H9 (cell line): ENCODE measurements at regions not wholly inside any gene's neighbourhood (a gene's known extent, or its start where the extent isn't known, plus 50 kb on each side); places are given as distances from the start of the nearest gene placed in this dataset.

Experiments
- DNase-seq: peaks from one replicate; pipeline ENCODE4 v3.0.0-alpha.2; 2017
- H2AFZ ChIP-seq: one replicate; pipeline ENCODE4 v1.6.1; 2013; ENCODE audit warnings: mild to moderate bottlenecking, low read length, control low read depth, moderate library complexity
- H2AK5ac ChIP-seq: 2 replicates; pipeline ENCODE4 v1.6.1; 2013; ENCODE audit warnings: low read length, control low read depth, mixed read lengths; ENCODE audit not compliant: insufficient read length
- H2BK120ac ChIP-seq: one replicate; pipeline ENCODE4 v1.6.1; 2013; ENCODE audit warnings: low read depth, mild to moderate bottlenecking, low read length, control low read depth, inconsistent platforms; ENCODE audit not compliant: poor library complexity, severe bottlenecking
- H2BK12ac ChIP-seq: 2 replicates; pipeline ENCODE4 v1.6.1; 2013; ENCODE audit warnings: low read length, control low read depth, mixed read lengths, low read depth; ENCODE audit not compliant: insufficient read length
- H2BK15ac ChIP-seq: 2 replicates; pipeline ENCODE4 v1.6.1; 2013; ENCODE audit warnings: low read depth, low read length, control low read depth
- H2BK20ac ChIP-seq: one replicate; pipeline ENCODE4 v1.6.1; 2013; ENCODE audit warnings: low read depth, mild to moderate bottlenecking, low read length, control low read depth, inconsistent platforms; ENCODE audit not compliant: poor library complexity, severe bottlenecking
- H2BK5ac ChIP-seq: 2 replicates; pipeline ENCODE4 v1.6.1; 2013; ENCODE audit warnings: low read length, control low read depth, mixed read lengths; ENCODE audit not compliant: insufficient read length
- H3K14ac ChIP-seq: 2 replicates; pipeline ENCODE4 v1.6.1; 2013; ENCODE audit warnings: low read length, control low read depth; ENCODE audit not compliant: insufficient read depth
- H3K18ac ChIP-seq: 2 replicates; pipeline ENCODE4 v1.6.1; 2013; ENCODE audit warnings: low read depth, mild to moderate bottlenecking, mixed read lengths, low read length, control low read depth; ENCODE audit not compliant: insufficient read length
- H3K23ac ChIP-seq: 2 replicates; pipeline ENCODE4 v1.6.1; 2013; ENCODE audit warnings: low read length, control low read depth, mixed read lengths, low read depth; ENCODE audit not compliant: insufficient read length
- H3K23me2 ChIP-seq: 2 replicates; pipeline ENCODE4 v1.6.1; 2013; ENCODE audit warnings: low read depth, mild to moderate bottlenecking, mixed read lengths, low read length, control low read depth; ENCODE audit not compliant: insufficient read length, poor library complexity, severe bottlenecking
- H3K27ac ChIP-seq: 2 replicates; pipeline ENCODE4 v1.5.1; 2013; ENCODE audit warnings: low read length, control low read depth, mixed read lengths, low read depth; ENCODE audit not compliant: insufficient read length
- H3K27me3 ChIP-seq: 2 replicates; pipeline ENCODE4 v1.6.1; 2013; ENCODE audit warnings: low read length, control low read depth, inconsistent platforms; ENCODE audit not compliant: insufficient read depth
- H3K4ac ChIP-seq: 2 replicates; pipeline ENCODE4 v1.6.1; 2013; ENCODE audit warnings: low read depth, mild to moderate bottlenecking, control low read depth, inconsistent platforms, low read length, moderate library complexity
- H3K4me1 ChIP-seq: 2 replicates; pipeline ENCODE4 v1.6.1; 2013; ENCODE audit warnings: low read length, control low read depth, inconsistent platforms; ENCODE audit not compliant: insufficient read depth
- H3K4me2 ChIP-seq: 2 replicates; pipeline ENCODE4 v1.6.1; 2013; ENCODE audit warnings: low read length, control low read depth, mixed read lengths; ENCODE audit not compliant: insufficient read length, insufficient read depth
- H3K56ac ChIP-seq: 2 replicates; pipeline ENCODE4 v1.6.1; 2013; ENCODE audit warnings: low read depth, mild to moderate bottlenecking, mixed read lengths, low read length, control low read depth; ENCODE audit not compliant: insufficient read length
- H3K79me1 ChIP-seq: 2 replicates; pipeline ENCODE4 v1.6.1; 2013; ENCODE audit warnings: low read depth, mild to moderate bottlenecking, moderate library complexity, low read length, control low read depth, inconsistent platforms; ENCODE audit not compliant: insufficient read depth, poor library complexity, severe bottlenecking
- H3K79me2 ChIP-seq: 2 replicates; pipeline ENCODE4 v1.6.1; 2013; ENCODE audit warnings: low read length, control low read depth, inconsistent platforms; ENCODE audit not compliant: insufficient read depth
- H3K9ac ChIP-seq: 2 replicates; pipeline ENCODE4 v1.6.1; 2013; ENCODE audit warnings: low read length, control low read depth, mixed read lengths; ENCODE audit not compliant: insufficient read length; ENCODE audit errors: extremely low read depth
- H3K9me3 ChIP-seq: one replicate; pipeline ENCODE4 v1.6.1; 2013; ENCODE audit warnings: low read depth, low read length, inconsistent platforms; ENCODE audit not compliant: control insufficient read depth
- H3T11ph ChIP-seq: one replicate; pipeline ENCODE4 v1.6.1; 2013; ENCODE audit warnings: mild to moderate bottlenecking, low read length, control low read depth, inconsistent platforms
- H4K20me1 ChIP-seq: one replicate; pipeline ENCODE4 v1.6.1; 2013; ENCODE audit not compliant: control insufficient read depth, insufficient read length, insufficient read depth
- H4K5ac ChIP-seq: 2 replicates; pipeline ENCODE4 v1.6.1; 2013; ENCODE audit warnings: low read depth, mild to moderate bottlenecking, mixed read lengths, low read length, control low read depth; ENCODE audit not compliant: insufficient read length
- H4K8ac ChIP-seq: replicated peaks from 2 replicates; pipeline ENCODE4 v1.6.1; 2013; ENCODE audit warnings: low read length, control low read depth, mixed read lengths, low read depth; ENCODE audit not compliant: insufficient read length
- H4K91ac ChIP-seq: 2 replicates; pipeline ENCODE4 v1.6.1; 2013; ENCODE audit warnings: low read depth, mild to moderate bottlenecking, moderate library complexity, mixed read lengths, low read length, control low read depth; ENCODE audit not compliant: insufficient read length
- H3K27ac Mint-ChIP-seq, 3 experiments: 2 replicates in 2 of 3; 3 replicates in 1 of 3; pipeline ENCODE4 v1.8.0; 2020 to 2021; ENCODE audit warnings: mixed read lengths in 3 of 3, mild to moderate bottlenecking in 1 of 3, moderate library complexity in 1 of 3
- H3K27me3 Mint-ChIP-seq: 2 replicates; pipeline ENCODE4 v1.8.0; 2021; ENCODE audit warnings: low read depth, mild to moderate bottlenecking, moderate library complexity, mixed read lengths
- H3K36me3 Mint-ChIP-seq, 3 experiments: 2 replicates in 2 of 3; 3 replicates in 1 of 3; pipeline ENCODE4 v1.8.0; 2020 to 2021; ENCODE audit warnings: low read depth in 3 of 3, mixed read lengths in 3 of 3; ENCODE audit not compliant: insufficient read depth in 1 of 3
- H3K4me1 Mint-ChIP-seq, 2 experiments: 2 replicates each; pipeline ENCODE4 v1.8.0; 2020; ENCODE audit warnings: mixed read lengths in 2 of 2
- H3K4me3 Mint-ChIP-seq, 2 experiments: 2 replicates in 1 of 2; 3 replicates in 1 of 2; pipeline ENCODE4 v1.8.0; 2020 to 2021; ENCODE audit warnings: mild to moderate bottlenecking in 2 of 2, mixed read lengths in 2 of 2, moderate library complexity in 1 of 2
- H3K9me3 Mint-ChIP-seq, 2 experiments: 2 replicates in 1 of 2; 3 replicates in 1 of 2; pipeline ENCODE4 v1.8.0; 2020; ENCODE audit warnings: mild to moderate bottlenecking in 2 of 2, mixed read lengths in 2 of 2, moderate library complexity in 1 of 2
- CTCF ChIP-seq: fragments of 200-600 bp; sonication (generic); conservative IDR thresholded peaks from 3 replicates; pipeline ENCODE4 v1.8.0; 2021; ENCODE audit warnings: antibody characterized with exemption, mild to moderate bottlenecking
- WGBS: extraction: QIAGEN DNeasy Blood & Tissue Kit; methylation state at CpG from one replicate; pipeline ENCODE4 v1.1.7; 2013; ENCODE audit warnings: missing lambda C conversion rate, low lambda C conversion rate, mixed read lengths; ENCODE audit not compliant: insufficient read length; ENCODE audit errors: extremely low coverage; 5-methylcytosine and 5-hydroxymethylcytosine counted together

GRCh38 chr2:235399895-235400294 is 93.9 kb upstream of the AGAP1 start:
- Mint-ChIP-seq H3K27me3 (no peaks in the 10 kb centered on the region; the same call in 1 of the 2 replicates), H3K36me3 (peaks cover 2 to 24% (median 11%) of the 10 kb centered on the region in 3 experiments; a peak in 5 of 7 replicates), H3K27ac (no peak overlapping the region), H3K9me3 (peaks cover 19 to 26% of the 10 kb centered on the region in 2 experiments), H3K4me1 (peaks cover 9 to 17% of the 10 kb centered on the region in 2 experiments), H3K4me3 (no peak overlapping the region)
- peaks cover 6% of the 10 kb centered on the region for H3K9me3 ChIP-seq
- no peak overlapping the region for H4K91ac ChIP-seq
- no peaks in the 10 kb centered on the region for H3K27me3 ChIP-seq
- no peaks in the 10 kb centered on the region for H3K79me1 ChIP-seq
- no peak overlapping the region for H2BK20ac ChIP-seq
- H3K23ac ChIP-seq = no peak overlapping the region
- no peaks in the 10 kb centered on the region for H3K79me2 ChIP-seq
- WGBS = no CpG with 5 or more reads among the region's 1 CpG
- no peak overlapping the region for H4K8ac ChIP-seq
- no peak overlapping the region for H3T11ph ChIP-seq
- no peaks in the 10 kb centered on the region for H4K20me1 ChIP-seq
- no peak for TF ChIP-seq CTCF
- no peak for DNase-seq
- no peak overlapping the region for H2AK5ac ChIP-seq
- H3K18ac ChIP-seq = no peak overlapping the region
- H2BK15ac ChIP-seq = no peak overlapping the region
- no peak overlapping the region for H2AFZ ChIP-seq
- H2BK5ac ChIP-seq = no peak overlapping the region
- no peak overlapping the region for H2BK120ac ChIP-seq
- no peak overlapping the region for H3K56ac ChIP-seq
- no peak overlapping the region for H3K14ac ChIP-seq
- H3K27ac ChIP-seq = no peak overlapping the region
- no peaks in the 10 kb centered on the region for H3K23me2 ChIP-seq
- H3K4me1 ChIP-seq = no peaks in the 10 kb centered on the region; the same call in 1 of the 2 replicates
- no peak overlapping the region for H3K9ac ChIP-seq
- H3K4ac ChIP-seq = no peak overlapping the region
- no peak overlapping the region for H3K4me2 ChIP-seq
- H4K5ac ChIP-seq = no peak overlapping the region
- no peak overlapping the region for H2BK12ac ChIP-seq
